HG03342 (cell line): ENCODE measurements at regions not wholly inside any gene's neighbourhood (a gene's known extent, or its start where the extent isn't known, plus 50 kb on each side); places are given as distances from the start of the nearest gene placed in this dataset.
"Not testable (repeated sequence)": the region's sequence is repeated elsewhere in the genome, so short reads cannot be mapped to it uniquely, and the experiment has no call there.

ENCODE experiments used
- ATAC-seq: cut with Tn5 transposase; IDR thresholded peaks from one replicate; pipeline ENCODE4 v1.9.1; 2021; ENCODE audit warnings: mild to moderate bottlenecking, moderate library complexity; ENCODE audit not compliant: unreplicated experiment

DNA sequence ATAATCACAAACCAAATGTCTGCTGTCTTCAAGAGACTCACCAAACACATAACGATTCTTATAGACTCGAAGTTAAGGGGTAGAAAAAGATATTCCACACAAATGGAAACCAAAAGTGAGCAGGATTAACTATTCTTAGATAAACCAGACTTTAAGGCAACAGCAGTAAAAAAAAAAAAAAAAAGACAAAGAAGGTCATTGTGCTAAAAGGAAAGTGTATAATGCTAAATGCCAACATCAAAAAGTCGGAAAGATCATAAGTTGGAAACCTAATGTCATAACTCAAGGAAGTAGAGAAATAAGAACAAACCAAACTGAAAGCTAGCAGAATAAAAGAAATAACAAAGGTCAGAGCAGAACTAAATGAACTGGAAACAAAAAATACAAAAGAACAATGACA lies 714.6 kb downstream of the SEMA5A start:
- no peak for ATAC-seq

GRCh38 chr5:8831854-8832253 lies 714.0 kb downstream of the SEMA5A start:
- ATAC-seq: no peak

GRCh38 chr5:8839361-8840055 lies 706.4 kb downstream of the SEMA5A start:
- no peak for ATAC-seq

DNA sequence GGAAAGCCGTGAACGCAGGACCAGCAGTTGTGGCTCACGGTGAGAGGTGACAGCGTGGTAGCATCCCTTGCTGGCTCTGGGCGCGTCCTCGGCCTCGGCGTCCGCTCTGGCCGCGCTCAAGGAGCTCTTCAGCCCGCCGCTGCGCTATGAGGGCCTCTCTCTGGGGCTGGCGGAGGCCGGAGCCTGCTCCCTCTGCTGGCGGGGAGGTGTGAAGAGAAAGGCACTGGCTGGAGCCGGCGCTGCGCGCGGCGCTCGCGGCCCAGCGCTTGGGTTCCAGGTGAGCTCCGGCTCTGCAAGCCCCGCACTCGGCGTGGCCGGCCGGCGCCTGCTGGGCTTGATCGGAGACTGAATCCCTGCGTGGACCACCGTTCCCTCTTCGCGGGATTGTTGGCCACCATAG lies 705.6 kb downstream of the SEMA5A start:
- no peak for ATAC-seq

- ATAC-seq: not testable (repeated sequence)
Measured at GRCh38 chr5:8840746-8841145, 705.1 kb downstream of the SEMA5A start.

DNA sequence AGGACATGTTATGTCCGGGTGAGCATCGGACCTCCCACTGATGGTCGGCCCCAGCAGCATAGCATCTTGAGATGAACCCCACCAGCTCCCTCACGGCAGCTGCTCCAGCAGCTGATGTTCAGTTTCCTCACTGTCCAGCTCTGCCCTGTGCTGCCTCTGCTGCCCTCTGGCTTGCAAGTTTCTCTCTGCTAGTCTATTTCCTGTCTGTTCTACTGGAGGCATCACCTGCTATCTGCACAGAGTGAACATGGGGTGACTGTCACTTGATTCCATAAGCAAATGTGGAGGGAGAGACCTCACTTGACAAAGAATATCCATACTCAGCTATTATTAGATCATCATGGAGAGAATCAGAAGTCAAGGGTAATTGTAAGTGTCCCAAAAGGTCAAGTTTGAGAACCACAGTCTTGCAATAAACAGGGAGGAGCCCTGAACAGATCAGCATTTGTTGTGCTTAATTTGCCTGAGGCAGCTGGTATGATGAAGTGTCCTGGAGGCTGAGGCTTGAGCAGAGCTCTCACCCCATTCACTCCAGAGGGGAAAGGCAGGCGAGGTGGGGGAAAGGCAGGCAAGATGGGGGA lies 702.8 kb downstream of the SEMA5A start:
- ATAC-seq: no peak

GRCh38 chr5:8843771-8844170 lies 702.1 kb downstream of the SEMA5A start:
- no peak for ATAC-seq

GRCh38 chr5:8844206-8844605 lies 701.7 kb downstream of the SEMA5A start:
- ATAC-seq: no peak

GRCh38 chr5:8844847-8845246 lies 701.0 kb downstream of the SEMA5A start:
- no peak for ATAC-seq

DNA sequence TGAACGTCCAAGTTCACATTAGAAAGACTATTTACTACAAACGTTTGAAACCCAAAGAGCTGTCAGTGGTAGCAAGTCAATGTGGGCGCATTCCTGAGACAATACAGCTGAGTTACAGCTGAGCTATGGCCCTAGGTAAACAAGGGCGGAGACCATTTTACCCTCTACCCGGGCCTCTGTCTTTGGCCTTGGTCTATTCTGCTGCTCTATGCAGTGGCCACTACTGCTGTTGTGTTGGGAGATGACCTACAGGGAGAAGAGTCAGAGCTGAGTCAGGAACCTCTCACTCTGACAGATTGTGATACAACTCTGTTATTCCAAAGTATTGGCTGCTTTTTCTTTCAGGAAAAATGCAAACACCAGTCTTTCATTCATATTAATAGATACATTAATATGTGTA lies 700.6 kb downstream of the SEMA5A start:
- no peak for ATAC-seq

DNA sequence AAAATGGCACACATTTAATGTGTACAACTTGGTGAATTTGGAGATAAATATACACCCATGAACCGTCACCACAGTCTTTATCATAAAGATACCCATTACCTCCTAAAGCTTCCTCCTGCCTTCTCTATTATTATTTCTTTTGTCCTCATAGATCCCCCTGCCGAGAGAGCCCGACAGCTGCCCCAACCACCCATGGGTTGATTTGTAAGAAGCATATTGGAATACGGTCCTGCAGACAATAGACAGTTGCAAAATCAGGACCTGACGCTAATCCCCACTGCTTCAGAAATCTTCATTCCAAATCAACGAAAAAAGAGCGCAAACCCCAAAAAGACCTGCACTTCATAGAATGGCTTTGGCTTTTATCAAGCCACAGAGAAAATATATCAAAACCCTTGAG lies 697.5 kb downstream of the SEMA5A start:
- ATAC-seq: no peak

DNA sequence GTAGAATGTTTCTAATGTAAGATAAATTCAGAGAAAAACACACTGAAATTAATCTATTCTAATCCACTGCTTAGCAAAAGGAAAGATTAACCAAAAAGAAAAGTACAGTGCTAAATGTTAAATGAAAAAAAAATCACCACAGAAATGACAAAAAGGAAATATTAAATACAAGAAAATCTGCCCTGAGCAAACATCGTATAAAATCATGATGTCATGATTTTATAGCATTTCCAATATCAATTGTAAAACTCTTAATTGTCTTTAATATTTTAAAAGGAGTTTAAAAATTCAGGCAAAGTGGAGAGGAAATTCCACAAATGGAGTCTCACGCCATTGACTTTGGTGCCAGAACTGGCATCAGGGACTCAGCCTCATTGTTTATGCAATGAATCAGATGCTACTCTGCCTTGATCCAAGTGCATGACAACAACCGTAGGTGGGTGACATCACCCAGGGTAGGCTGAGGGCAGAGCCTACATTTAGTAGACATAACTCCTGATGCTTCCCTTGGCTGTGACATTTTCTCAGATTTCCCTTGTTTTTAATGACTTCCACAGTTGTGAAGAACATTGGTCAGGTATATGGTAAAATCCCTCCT lies 696.8 kb downstream of the SEMA5A start:
- no peak for ATAC-seq

DNA sequence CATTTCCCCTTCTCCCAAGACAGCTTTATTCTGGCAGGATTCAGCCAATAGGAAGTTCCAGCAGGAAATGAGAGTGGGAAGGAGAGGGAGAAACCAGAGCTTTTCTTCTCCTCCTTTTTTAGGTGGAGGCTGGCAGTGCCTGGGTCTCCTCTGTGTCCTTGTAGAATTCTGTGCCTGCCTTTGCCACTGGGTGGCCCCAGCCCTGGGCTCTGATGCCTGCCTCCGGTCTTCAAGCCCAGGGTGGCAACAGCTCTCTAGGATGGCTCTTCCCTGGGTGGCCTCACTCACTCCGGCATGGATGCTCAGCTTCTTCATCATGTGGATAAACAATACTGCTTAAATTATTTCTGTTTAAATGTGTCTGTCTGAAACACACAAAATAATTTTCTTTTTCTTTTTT lies 694.8 kb downstream of the SEMA5A start:
- ATAC-seq: no peak

- no peak for ATAC-seq
Measured at GRCh38 chr5:8857051-8857450, 688.8 kb downstream of the SEMA5A start.

DNA sequence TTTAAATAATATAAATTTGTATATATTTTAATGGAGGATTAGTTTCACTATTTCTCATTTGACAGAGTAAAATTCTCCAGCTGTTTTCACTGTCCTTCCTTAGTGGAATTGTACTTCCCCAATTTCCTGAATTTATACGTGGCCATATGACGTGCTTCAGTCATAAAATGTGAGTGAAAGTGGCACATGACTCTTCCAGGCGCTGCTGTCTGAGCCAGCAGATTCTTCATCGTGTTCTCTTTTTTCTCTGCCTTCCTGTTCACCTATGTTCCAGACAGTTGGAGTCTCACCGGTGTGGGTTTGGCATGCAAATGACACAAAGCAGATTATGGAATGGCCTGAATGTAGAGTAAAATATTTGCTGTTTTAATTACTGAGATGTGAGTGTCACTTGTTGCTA lies 684.1 kb downstream of the SEMA5A start:
- ATAC-seq: no peak

- ATAC-seq: no peak
Measured at GRCh38 chr5:8864053-8864452, 681.8 kb downstream of the SEMA5A start.

DNA sequence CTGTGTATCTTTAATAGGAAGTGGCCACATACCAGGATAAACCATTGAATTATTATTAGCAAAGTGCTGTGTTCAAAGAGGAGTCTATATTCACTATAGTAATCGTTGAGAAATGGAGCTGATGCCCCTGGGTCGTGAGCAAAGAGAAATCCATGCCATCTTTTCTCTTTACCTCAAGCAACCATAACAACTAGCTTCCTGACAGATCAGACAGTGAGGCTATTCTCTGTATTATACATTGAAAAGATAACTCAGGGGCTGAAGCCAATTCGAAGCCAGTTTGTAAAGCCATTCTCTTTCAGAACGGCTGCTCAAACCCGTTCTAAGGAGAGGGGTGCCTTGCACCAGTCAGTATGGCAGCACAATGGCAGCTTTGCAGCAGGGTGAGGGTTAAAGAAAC lies 680.6 kb downstream of the SEMA5A start:
- no peak for ATAC-seq

DNA sequence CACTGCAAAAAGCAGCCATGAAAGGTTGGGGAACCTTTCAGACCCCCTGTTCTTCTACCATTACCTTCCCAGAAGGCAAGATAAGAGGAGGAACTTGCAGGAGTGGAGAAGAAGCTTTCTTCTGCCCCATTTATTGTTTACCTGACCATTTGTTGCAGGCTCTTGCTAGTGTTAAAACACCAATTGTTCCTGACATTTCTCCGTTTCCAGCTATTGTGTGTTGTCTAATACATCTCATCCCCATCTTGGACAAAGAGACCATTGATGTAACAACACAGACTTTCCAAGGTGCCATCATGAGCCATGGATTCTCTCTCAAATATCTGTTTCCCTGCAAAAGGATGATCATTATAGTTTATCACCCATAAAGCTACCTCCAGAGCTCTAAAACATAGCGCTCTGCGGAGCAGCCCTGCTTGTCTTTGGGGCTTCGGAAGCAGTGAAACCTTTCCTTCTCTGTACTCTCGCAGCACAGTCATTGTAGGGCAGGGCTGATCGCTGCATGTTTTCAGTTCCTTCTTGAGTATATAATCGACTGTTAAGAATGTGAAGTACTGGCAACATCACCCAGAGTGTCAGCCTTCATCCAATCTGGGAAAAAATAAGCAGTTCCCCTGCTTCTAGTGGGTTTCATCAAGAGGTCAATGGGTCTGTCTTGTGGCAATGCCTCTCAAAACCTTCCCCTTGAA lies 680.0 kb downstream of the SEMA5A start:
- ATAC-seq: no peak

- no peak for ATAC-seq
Measured at GRCh38 chr5:8868283-8868682, 677.6 kb downstream of the SEMA5A start.

GRCh38 chr5:8869932-8870331 lies 675.9 kb downstream of the SEMA5A start:
- ATAC-seq: no peak

DNA sequence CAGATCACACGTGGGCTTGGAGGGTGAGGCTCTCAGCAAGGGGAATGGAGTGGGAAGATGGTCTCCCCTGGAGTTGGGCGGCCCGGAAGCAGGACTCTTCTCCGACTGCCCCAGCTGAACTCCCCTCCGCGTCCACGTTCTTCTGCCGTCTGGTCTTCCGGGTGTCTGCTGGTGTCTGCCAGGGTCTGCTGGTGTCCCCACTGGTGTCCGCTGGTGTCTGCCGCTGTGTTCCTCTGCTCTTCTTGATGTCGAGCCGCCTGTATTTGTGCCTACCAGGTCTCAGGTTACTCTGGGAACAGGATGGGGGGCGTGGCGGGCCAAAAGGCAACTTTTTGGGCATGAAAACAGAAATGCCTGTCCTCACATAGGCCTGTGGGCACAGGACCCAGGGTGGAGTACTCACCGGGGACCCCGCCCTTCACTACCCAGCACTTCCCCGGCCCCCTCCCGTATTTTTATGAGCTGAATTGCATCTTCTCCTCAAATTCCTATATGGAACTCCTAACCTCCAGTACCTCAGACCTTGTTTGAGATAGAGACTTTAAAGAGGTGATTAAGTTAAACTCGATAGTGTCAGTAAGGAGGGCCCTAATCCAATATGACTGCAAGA lies 675.4 kb downstream of the SEMA5A start:
- ATAC-seq: no peak

- no peak for ATAC-seq
Measured at GRCh38 chr5:8870959-8871355, 674.9 kb downstream of the SEMA5A start.
